ENCODE measurements at regions not wholly inside any gene's neighbourhood (a gene's known extent, or its start where the extent isn't known, plus 50 kb on each side); places are given as distances from the start of the nearest gene placed in this dataset.

DNA sequence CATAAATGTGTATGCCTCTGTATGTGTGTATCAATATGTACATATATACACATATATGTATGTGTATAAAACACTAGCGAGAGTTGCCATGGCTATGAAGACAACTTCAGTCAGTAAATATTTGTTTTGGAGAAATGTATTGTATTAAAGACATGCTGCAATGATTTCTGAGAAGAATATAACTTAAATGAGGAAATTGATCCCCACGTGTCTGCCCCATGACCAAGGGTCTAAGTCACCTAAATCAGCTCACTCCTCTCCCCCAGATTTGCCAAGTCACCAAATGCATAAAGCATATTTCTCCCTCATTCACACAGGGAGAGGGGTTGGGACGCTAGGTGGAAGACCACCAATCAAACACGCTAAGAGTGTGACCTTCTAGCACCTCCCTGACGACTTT is 58.3 kb upstream of the LYST start:
- no peak for DNase-seq (ENCODE audit: low read depth)

DNA sequence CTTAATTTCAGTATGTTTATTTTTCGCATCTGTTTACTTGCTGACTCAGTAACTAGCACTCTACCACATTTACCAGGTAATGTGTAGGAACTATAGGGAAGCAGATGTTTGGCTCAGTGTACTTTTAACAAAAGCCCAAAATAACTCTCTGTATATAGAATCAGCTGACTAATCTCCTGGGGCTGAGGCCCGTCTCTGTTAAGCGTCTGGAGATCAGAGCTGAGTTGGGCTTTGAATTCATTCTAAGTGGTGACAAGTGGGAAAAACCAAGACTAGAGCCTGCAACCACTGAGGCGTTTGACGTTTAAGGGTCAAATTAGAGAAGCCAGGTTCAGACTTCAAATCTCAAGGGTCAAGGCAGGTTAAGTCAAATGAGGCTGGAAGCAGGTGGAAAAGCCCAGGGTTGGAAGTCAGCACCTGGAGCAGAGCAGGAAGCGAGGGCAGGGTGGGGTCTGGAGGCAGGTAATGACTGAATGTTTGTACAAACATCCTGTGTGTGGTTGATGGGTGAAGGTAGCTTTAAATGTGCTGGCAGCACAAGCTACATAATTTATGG is 56.8 kb upstream of the LYST start:
- DNase-seq (ENCODE audit: low read depth) = no peak

DNA sequence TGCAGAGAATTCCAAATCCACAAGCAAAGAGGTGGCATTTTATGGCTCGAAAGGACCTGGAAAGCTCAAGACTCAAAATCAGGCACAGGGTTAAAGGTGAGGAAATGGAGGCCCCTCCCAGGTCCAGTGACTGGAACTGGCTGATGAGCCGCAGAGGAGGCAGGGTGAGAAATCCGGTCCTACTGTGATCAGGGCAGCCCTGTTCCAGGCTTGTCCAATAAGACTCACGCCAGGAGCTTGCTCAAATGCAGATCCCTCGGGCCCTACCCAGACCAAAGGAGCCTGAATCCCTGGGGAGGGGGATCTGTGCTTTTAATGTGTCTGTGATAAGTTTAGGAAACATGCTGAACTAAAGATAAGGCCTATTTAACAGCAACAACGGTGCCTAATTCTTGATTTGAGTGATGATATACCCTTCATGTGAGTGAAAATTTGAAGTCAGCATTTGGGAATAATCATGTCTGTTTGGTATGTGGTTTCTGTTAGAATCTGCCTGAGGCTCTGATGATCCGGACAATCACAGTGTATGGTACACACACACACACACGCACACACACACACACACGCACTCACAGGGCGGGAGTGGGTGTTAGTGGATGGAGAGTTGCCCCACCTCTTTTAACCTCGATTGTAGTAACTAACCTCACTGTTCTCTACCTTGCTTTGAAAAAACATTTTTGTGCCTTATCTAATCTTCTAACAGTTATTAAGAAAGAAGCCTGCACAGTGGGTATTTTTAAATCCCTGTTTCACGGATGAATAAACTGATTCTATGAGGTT is 54.1 kb upstream of the LYST start:
- DNase-seq (ENCODE audit: low read depth) = no peak

DNA sequence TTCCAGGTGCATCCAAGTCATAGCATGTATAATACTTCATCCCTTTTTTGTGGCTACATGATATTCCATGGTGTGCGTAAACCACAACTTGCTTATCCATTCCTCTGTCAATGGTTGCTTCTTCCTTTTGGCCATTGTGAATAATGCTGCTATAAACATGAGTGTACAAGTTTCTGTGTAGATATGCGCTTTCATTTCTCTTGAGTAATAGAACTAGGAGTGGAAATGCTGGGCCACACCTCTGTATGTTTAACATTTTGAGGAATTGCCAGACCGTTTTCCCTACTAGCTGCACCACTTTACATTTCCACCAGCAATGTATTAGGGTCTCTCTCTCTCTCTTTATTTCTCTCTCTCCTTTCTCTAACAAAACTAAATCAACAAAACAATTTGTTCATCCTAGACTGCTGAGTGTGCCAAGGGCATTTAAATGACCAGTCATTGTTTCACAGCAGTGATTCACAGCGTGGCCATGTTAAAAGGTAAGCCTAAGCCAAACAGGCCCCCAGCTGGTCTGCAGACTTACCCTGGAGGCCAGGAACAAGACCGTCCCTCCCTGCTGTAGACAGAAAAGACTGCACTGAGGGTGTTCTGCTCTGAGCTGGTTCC is 53.2 kb upstream of the LYST start:
- no peak for DNase-seq (ENCODE audit: low read depth)

DNA sequence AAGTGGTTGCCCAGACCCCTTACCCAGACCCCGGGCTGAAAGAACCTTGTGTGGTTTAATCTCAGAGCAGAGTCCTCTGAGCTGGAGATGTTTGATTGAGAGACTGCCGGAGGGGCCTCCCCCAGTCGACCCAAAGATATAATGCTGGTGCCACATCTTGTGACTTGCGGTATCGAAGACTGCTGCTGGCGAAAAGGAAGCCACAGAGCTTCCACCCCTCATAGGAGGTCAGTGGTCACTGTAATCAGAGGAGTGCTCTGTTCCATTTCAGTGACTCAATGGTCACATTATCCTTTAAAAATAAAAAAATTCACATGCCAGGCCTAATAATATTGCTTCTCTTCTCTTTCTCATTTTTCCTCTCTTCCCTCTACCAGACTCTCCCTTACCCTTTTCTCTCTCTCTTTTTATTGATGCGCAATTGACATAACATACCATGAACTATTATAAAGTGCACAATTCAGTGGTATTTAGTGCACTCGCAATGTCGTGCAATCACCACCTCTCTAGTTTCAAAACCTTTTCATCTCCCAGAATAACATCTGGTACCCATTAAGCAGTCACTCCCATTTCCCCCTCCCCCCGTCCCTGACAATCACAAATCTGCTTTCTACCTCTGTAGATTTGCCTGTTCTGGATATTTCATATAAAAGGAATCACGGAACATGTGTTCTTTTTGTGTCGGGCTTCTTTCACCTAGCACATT is 52.6 kb upstream of the LYST start:
- DNase-seq (ENCODE audit: low read depth) = no peak

DNA sequence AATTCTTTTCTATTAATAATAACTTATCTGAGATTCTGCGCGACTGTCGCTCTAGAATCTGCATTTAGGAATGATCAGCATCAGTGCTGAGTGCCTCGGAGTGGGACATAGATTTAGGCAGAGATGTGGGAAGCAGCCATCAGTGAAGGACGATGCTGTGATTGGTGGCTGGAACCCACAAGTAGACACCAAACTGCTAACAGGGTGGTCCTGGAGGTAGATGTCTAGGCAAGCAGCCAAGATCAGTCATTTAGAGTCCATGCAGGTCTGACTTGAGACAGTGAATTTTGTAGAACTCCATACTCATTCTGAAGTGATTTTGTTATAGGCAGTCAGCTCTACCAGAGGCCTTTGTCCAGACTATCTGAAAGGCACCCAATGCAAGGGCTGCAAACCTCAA is 51.8 kb upstream of the LYST start:
- no peak for DNase-seq (ENCODE audit: low read depth)

DNA sequence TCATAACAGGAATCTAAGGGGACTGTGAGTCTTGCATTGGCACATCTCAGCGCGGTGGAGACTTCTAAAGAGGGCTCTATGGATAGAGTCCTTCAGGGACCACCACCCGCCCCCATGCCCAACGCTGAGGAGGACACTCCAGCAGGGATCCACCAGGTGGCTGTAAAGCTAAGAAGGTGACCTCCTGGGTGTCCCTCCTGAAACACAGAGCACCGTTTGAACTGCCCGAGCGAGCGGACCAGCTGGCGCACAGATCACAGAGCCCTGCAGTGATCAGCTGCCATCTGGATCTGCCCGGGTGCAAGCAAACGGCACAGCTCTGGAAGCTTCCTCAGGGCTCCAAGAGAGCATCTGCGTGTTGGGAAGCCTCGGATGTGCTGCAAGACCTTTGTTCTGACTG is 51.3 kb upstream of the LYST start:
- no peak for DNase-seq (ENCODE audit: low read depth)

DNA sequence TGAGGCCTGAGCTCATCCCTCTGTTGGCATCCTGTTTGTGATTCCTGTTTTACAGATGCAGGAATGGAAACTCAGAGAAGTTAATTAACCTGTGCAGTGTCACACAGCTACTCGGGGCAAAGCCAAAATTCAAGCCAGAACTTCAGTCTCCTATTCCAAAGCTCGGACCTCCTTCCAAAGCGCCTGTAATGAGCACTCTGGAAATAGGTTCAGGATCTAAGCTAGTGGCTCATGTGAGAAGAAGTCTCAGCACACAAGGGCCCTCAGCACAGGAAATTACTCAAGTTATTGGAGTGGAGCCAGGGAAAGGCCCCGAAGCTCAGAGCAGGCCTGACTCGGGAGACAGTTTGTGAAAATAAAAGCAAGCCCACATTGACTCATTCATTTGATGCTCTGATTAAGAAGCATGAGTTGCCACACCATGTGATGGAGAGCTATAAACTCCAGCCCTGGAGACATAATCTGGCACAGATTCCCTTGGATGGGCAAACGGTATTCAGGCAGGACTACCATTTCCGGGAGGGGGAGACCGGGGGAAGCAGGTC is 50.6 kb upstream of the LYST start:
- DNase-seq (ENCODE audit: low read depth) = peak; percentile 99
